Spleen (tissue), 11 donors: ENCODE measurements at regions not wholly inside any gene's neighbourhood (a gene's known extent, or its start where the extent isn't known, plus 50 kb on each side); places are given as distances from the start of the nearest gene placed in this dataset.

ENCODE experiments used
- DNase-seq: peaks from one replicate; pipeline ENCODE4 v3.0.0-alpha.2; 2020
- H3K27ac ChIP-seq, 8 donors: fragments of 200-600 bp; sonication (generic) in 7 of 8; 1 replicate in 4 of 8; 2 replicates in 4 of 8; pipeline versions ENCODE4 v1.5.0 to v1.8.0; 2016 to 2021; ENCODE audit warnings: inconsistent platforms in 4 of 8, mild to moderate bottlenecking in 4 of 8, moderate library complexity in 1 of 8
- H3K27me3 ChIP-seq, 7 donors: fragments of 200-600 bp; sonication (generic) in 6 of 7; replicated peaks in 1 of 7; 1 replicate in 4 of 7; 2 replicates in 3 of 7; pipeline versions ENCODE4 v1.5.0 to v1.8.0; 2016 to 2021; ENCODE audit warnings: inconsistent platforms in 3 of 7, mild to moderate bottlenecking in 1 of 7
- H3K36me3 ChIP-seq, 6 donors: fragments of 200-600 bp; sonication (generic) in 5 of 6; 1 replicate in 4 of 6; 2 replicates in 2 of 6; pipeline versions ENCODE4 v1.5.0 to v1.8.0; 2016 to 2021; ENCODE audit warnings: inconsistent platforms in 2 of 6
- H3K4me1 ChIP-seq, 6 donors: fragments of 200-600 bp; sonication (generic) in 5 of 6; 1 replicate in 3 of 6; 2 replicates in 3 of 6; pipeline versions ENCODE4 v1.5.0 to v1.8.0; 2016 to 2021; ENCODE audit warnings: inconsistent platforms in 3 of 6
- H3K4me3 ChIP-seq, 8 donors: fragments of 200-600 bp; sonication (generic) in 7 of 8; 1 replicate in 4 of 8; 2 replicates in 4 of 8; pipeline versions ENCODE4 v1.5.0 to v1.8.0; 2016 to 2021; ENCODE audit warnings: inconsistent platforms in 4 of 8, mild to moderate bottlenecking in 4 of 8, moderate library complexity in 2 of 8
- H3K9me3 ChIP-seq, 8 donors: fragments of 200-600 bp; sonication (generic) in 7 of 8; 1 replicate in 4 of 8; 2 replicates in 4 of 8; pipeline versions ENCODE4 v1.5.0 to v1.8.0; 2016 to 2021; ENCODE audit warnings: inconsistent platforms in 4 of 8
- POLR2A ChIP-seq, 3 donors: fragments of 450-650 bp; IDR thresholded peaks; one replicate each; pipeline ENCODE4 v1.5.1; 2017; ENCODE audit warnings: antibody characterized with exemption in 3 of 3, mild to moderate bottlenecking in 1 of 3
- POLR2AphosphoS5 ChIP-seq, 3 donors: sonication (generic); formaldehyde crosslinking; IDR thresholded peaks; one replicate each; pipeline ENCODE4 v1.5.1; 2017; ENCODE audit warnings: antibody characterized with exemption in 3 of 3
- WGBS, 5 donors: extraction: QIAGEN DNeasy Blood & Tissue Kit in 3 of 5; methylation state at CpG; one replicate each; pipeline versions ENCODE4 v1.1.5 to v1.1.7; 2013 to 2018; 5-methylcytosine and 5-hydroxymethylcytosine counted together
- intact Hi-C: fragments of 100-400 bp; cut with DNase I; formaldehyde crosslinking; loops from one replicate; pipeline ENCODE4 v1.15.0; 2023; ENCODE audit warnings: low total_unique reads
- TF ChIP-seq, protein P1 (sequence below), 11 experiments: fragments of 200-600 bp in 7 of 11; fragments of 450-650 bp in 4 of 11; sonication (generic) in 4 of 11; IDR thresholded peaks in 8 of 11; conservative IDR thresholded peaks in 3 of 11; 1 replicate in 7 of 11; 2 replicates in 4 of 11; pipeline versions ENCODE4 v1.4.0 to v1.8.0; 2016 to 2021; ENCODE audit warnings: antibody characterized with exemption in 11 of 11, inconsistent platforms in 4 of 11, mild to moderate bottlenecking in 1 of 11
- donor health status: healthy with polysubstance abuse.
- donor health status: DM: no; HTN: no; CAD: no; lungs with moderate emphysema.
- donor health status: DM: no; HTN: no; CAD: no.
- donor health status: Bipolar disorder and iron deficiency.
- donor health status: healthy.
- donor health status: DM: no; HTN: no; CAD: no.
- donor health status: DM: yes; HTN: yes; CAD: no.

DNA sequence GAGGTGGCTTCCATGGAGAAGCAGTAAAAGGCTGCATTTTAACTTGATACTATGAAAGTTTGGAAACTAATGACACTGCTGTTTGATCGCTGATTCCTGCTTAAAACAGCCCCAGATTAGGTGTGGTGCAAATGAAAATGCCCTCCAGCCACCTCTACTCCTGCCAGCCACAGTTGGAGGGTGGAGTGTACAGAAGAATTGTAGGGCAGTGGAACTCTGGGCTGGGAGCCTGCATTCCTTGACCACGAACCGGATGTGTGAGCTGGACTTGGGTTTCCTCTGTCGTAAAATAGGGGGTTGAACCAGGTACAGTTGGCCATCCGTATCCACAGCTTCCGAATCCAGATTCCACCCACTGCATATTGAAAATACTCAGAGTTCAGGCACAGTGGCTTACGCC, 84.6 kb upstream of the RFX8 start:
- H3K4me1 ChIP-seq: peaks cover 0 to 7% (median 0%) of the 10 kb centered on the region in 6 donors
- intact Hi-C loops: no loop called here
- DNase-seq: no peak
- no peak overlapping the region for H3K4me3 ChIP-seq
- H3K9me3 ChIP-seq: peaks cover 0 to 8% (median 0%) of the 10 kb centered on the region in 8 donors
- no peaks in the 10 kb centered on the region for H3K36me3 ChIP-seq
- no peak overlapping the region for H3K27ac ChIP-seq
- peaks cover 0 to 7% (median 0%) of the 10 kb centered on the region in 7 donors for H3K27me3 ChIP-seq
- 83 to 96% (median 88%) methylated on average over 7 of the region's 7 CpGs for WGBS, 5 donors
- TF ChIP-seq POLR2A (IDR thresholded peaks at IDR 0.05): no peak
- TF ChIP-seq, protein P1, sequence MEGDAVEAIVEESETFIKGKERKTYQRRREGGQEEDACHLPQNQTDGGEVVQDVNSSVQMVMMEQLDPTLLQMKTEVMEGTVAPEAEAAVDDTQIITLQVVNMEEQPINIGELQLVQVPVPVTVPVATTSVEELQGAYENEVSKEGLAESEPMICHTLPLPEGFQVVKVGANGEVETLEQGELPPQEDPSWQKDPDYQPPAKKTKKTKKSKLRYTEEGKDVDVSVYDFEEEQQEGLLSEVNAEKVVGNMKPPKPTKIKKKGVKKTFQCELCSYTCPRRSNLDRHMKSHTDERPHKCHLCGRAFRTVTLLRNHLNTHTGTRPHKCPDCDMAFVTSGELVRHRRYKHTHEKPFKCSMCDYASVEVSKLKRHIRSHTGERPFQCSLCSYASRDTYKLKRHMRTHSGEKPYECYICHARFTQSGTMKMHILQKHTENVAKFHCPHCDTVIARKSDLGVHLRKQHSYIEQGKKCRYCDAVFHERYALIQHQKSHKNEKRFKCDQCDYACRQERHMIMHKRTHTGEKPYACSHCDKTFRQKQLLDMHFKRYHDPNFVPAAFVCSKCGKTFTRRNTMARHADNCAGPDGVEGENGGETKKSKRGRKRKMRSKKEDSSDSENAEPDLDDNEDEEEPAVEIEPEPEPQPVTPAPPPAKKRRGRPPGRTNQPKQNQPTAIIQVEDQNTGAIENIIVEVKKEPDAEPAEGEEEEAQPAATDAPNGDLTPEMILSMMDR (IDR thresholded peaks at IDR 0.05 in 8 of 11, conservative IDR thresholded peaks at IDR 0.05 in 3 of 11): no peak
- TF ChIP-seq POLR2AphosphoS5 (IDR thresholded peaks at IDR 0.05): no peak

DNA sequence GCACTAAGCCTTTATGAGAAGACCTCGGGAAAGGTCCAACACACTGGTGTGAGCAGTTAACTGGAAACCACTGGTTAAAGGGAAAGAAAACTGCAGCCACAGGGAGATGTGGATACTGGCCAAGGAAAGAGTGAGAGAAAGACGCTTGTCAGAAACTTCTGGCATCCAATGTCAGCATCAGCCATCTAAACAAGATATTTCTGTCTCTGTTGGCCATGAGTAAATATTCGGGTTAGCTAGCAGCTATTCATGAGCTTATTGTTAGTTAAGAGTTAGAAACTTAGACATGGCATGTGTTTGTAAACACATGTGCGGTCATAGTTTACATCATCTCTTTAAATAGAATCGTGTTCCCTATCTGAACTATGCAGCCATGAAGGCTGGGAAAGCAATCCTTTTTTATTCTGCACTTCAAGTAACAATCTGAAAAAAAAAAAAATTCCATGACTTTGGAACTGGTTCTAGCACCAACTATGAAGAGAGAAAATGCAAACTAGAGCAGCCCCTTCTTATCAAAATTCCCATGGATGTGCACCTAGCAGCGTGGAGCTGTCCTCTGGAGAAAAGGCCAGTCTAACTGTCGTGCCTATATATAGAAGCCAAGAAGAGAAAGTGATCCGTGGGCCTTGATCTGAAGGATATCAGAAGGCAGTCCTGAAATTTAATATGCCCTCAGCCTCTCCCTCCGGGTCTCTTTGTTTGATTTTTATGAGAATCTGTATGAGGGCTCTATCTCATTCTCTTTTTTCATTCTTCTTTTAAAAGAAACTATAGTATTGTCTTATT, 84.0 kb upstream of the RFX8 start:
- H3K36me3 ChIP-seq: no peaks in the 10 kb centered on the region
- no peak overlapping the region for H3K27ac ChIP-seq
- WGBS, 5 donors: 66 to 86% (median 77%) methylated on average over 9 of the region's 9 CpGs
- no peak for TF ChIP-seq POLR2AphosphoS5 (IDR thresholded peaks at IDR 0.05)
- TF ChIP-seq, protein P1 (IDR thresholded peaks at IDR 0.05 in 8 of 11, conservative IDR thresholded peaks at IDR 0.05 in 3 of 11): no peak
- no peak for TF ChIP-seq POLR2A (IDR thresholded peaks at IDR 0.05)
- intact Hi-C loops: no loop called here
- peaks cover 0 to 7% (median 0%) of the 10 kb centered on the region in 6 donors for H3K4me1 ChIP-seq
- no peak overlapping the region for H3K4me3 ChIP-seq
- peaks cover 0 to 8% (median 0%) of the 10 kb centered on the region in 8 donors for H3K9me3 ChIP-seq
- H3K27me3 ChIP-seq: peaks cover 0 to under 1% (median 0%) of the 10 kb centered on the region in 7 donors
- DNase-seq: no peak

DNA sequence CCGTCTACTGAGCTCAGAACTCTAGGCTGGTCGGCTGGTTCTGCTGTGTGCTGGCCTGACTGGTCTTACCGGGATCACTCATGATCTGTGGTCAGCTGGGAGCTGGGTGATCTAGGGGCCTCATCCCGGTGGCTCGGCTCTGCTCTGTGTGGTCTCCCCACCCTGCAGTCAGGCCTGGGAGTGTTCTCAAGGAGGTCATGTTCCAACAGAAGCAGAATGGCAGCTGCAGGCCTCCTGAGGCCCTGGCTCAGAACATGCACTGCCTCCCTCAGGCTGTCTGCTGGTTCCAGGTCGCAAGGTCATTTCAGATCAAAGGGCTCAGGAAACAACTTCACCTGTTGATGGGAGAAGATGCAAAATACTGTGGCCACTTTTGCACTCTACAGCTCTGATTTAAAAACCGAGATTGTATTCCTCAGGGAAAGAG, 81.1 kb upstream of the RFX8 start:
- no peak for DNase-seq
- Histone ChIP-seq H3K4me3 (no peak overlapping the region), H3K27ac (no peak overlapping the region), H3K36me3 (no peaks in the 10 kb centered on the region), H3K9me3 (peaks cover 0 to 8% (median 0%) of the 10 kb centered on the region in 8 donors), H3K4me1 (peaks cover 0 to 10% (median 0%) of the 10 kb centered on the region in 6 donors), H3K27me3 (no peaks in the 10 kb centered on the region)
- intact Hi-C loops: no loop called here
- TF ChIP-seq POLR2AphosphoS5 (IDR thresholded peaks at IDR 0.05) (no peak), POLR2A (IDR thresholded peaks at IDR 0.05) (no peak)
- TF ChIP-seq, protein P1 (IDR thresholded peaks at IDR 0.05 in 8 of 11, conservative IDR thresholded peaks at IDR 0.05 in 3 of 11): no peak
- WGBS, 5 donors: 66 to 94% (median 78%) methylated on average over 6 to 7 of the region's 7 CpGs

DNA sequence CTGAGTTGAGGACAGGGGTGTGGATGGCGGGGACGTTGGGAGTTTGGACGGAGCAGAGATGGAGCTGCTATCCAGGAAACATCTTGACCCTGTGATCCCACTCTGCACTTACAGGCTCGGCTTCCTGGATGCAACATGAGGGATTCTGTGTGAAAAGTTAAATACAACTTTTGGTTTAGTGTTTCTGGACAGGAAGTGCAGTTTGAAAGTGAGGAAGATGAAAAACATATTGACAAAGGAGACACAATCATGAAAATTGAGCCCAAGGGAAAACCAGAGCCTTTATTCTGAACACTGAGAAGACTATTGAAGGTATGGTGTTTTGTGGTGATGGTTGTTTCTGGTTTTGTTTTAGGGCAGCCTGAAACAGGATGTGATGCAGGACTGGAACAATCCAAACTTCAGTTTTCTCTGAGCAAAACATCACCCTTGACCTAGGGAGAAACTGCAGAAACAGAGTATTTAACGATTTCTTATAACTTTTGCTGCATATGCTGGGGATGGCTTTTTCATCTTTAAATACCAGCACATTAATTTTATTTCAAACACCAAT, 76.5 kb upstream of the RFX8 start:
- no peaks in the 10 kb centered on the region for H3K27me3 ChIP-seq
- intact Hi-C loops: no loop called here
- H3K4me1 ChIP-seq: peaks cover 0 to 6% (median 0%) of the 10 kb centered on the region in 6 donors
- WGBS, 5 donors: 44 to 81% (median 57%) methylated on average over 5 of the region's 5 CpGs
- no peaks in the 10 kb centered on the region for H3K36me3 ChIP-seq
- no peaks in the 10 kb centered on the region for H3K9me3 ChIP-seq
- no peak for DNase-seq
- no peak for TF ChIP-seq POLR2A (IDR thresholded peaks at IDR 0.05)
- TF ChIP-seq, protein P1 (IDR thresholded peaks at IDR 0.05 in 8 of 11, conservative IDR thresholded peaks at IDR 0.05 in 3 of 11): no peak
- no peak for TF ChIP-seq POLR2AphosphoS5 (IDR thresholded peaks at IDR 0.05)
- no peak overlapping the region for H3K4me3 ChIP-seq
- no peak overlapping the region for H3K27ac ChIP-seq
